ENCODE measurements at regions not wholly inside any gene's neighbourhood (a gene's known extent, or its start where the extent isn't known, plus 50 kb on each side); places are given as distances from the start of the nearest gene placed in this dataset.

GRCh38 chr3:59482684-59483083 is 432.9 kb upstream of the CFAP20DC start:
- Histone ChIP-seq H4K20me1 (ENCODE audit: control insufficient read depth, insufficient read depth) (no peaks in the 10 kb centered on the region), H3K36me3 (ENCODE audit: control insufficient read depth in 2 of 2, insufficient read depth in 2 of 2, low read length in 1 of 2) (no peaks in the 10 kb centered on the region), H3K4me2 (ENCODE audit: control insufficient read depth, insufficient read depth) (no peak overlapping the region), H3K9ac (ENCODE audit: control insufficient read depth, insufficient read depth, low read length) (no peak overlapping the region), H3K9me3 (replicated peaks; ENCODE audit: control insufficient read depth, insufficient read depth, low read length) (no peaks in the 10 kb centered on the region; the same call in 2 of the 3 replicates), H3K27ac (ENCODE audit: control insufficient read depth, insufficient read depth) (no peak overlapping the region), H3K79me2 (ENCODE audit: control insufficient read depth, insufficient read depth, low read length) (no peaks in the 10 kb centered on the region), H3K4me1 (ENCODE audit: control insufficient read depth, insufficient read depth, low read length) (peaks cover 15% of the 10 kb centered on the region), H3K27me3 (replicated peaks in 1 of 2; ENCODE audit: control insufficient read depth in 2 of 2, insufficient read depth in 2 of 2, low read length in 1 of 2) (no peaks in the 10 kb centered on the region), H2AFZ (ENCODE audit: control insufficient read depth, low read depth, low read length) (no peak overlapping the region), H3K4me3 (no peak overlapping the region)
- POLR2A ChIA-PET: interaction anchor here (0.6 kb wide), 1 partner anchor 156 kb away, joined by 6 read pairs; no protein-coding TSS in a partner anchor
- CTCF ChIA-PET: interaction anchor here (1.4 kb wide), 1 partner anchor 269 kb away, joined by 5 read pairs; no protein-coding TSS in a partner anchor
- TF ChIP-seq ASH2L (IDR thresholded peaks at IDR 0.05; ENCODE audit: borderline replicate concordance, low read depth) (no peak), NKRF (conservative IDR thresholded peaks at IDR 0.05) (no peak), RELA (IDR thresholded peaks at IDR 0.05; ENCODE audit: borderline replicate concordance, partially characterized antibody) (no peak), IKZF2 (IDR thresholded peaks at IDR 0.05) (no peak), FOXK2 (IDR thresholded peaks at IDR 0.05) (no peak), ZNF217 (IDR thresholded peaks at IDR 0.05) (no peak), RFX5 (IDR thresholded peaks at IDR 0.05; ENCODE audit: low read depth, low read length) (no peak), RAD21 (IDR thresholded peaks at IDR 0.05; ENCODE audit: insufficient read depth, low read depth, low read length) (no peak), WRNIP1 (IDR thresholded peaks at IDR 0.05; ENCODE audit: borderline replicate concordance, low read depth, low read length) (no peak), POLR2AphosphoS2 (IDR thresholded peaks at IDR 0.05; ENCODE audit: low read depth, low read length) (no peak), SUPT20H (IDR thresholded peaks at IDR 0.05; ENCODE audit: borderline replicate concordance, control insufficient read depth, low read depth, low read length) (no peak)
- intact Hi-C loops (cut with micrococcal nuclease; ENCODE audit: unreplicated experiment) (no loop called here), in situ Hi-C loops (cut with MboI) (no loop called here)
- SMC1A ChIA-PET (ENCODE audit: uncharacterized antibody, unreplicated experiment): interaction anchor here (1.8 to 2.5 kb wide), 3 partner anchors 31 to 96 kb away, joined by 7 to 16 read pairs (median 8); no protein-coding TSS in a partner anchor
- WGBS (ENCODE audit: insufficient coverage, insufficient replicate concordance, low lambda C conversion rate, missing lambda C conversion rate): 77% methylated on average over 5 of the region's 5 CpGs
- no TSS peak for BruUV-seq (replicated peaks)
- RAD21 ChIA-PET (ENCODE audit: unreplicated experiment): interaction anchor here (1.1 kb wide), 1 partner anchor 113 kb away, joined by 3 read pairs; no protein-coding TSS in a partner anchor
- FAIRE-seq (no peak), ATAC-seq (no peak), DNase-seq (ENCODE audit: low read depth, low spot score) (no peak)
